ENCODE measurements at regions not wholly inside any gene's neighbourhood (a gene's known extent, or its start where the extent isn't known, plus 50 kb on each side); places are given as distances from the start of the nearest gene placed in this dataset.

DNA sequence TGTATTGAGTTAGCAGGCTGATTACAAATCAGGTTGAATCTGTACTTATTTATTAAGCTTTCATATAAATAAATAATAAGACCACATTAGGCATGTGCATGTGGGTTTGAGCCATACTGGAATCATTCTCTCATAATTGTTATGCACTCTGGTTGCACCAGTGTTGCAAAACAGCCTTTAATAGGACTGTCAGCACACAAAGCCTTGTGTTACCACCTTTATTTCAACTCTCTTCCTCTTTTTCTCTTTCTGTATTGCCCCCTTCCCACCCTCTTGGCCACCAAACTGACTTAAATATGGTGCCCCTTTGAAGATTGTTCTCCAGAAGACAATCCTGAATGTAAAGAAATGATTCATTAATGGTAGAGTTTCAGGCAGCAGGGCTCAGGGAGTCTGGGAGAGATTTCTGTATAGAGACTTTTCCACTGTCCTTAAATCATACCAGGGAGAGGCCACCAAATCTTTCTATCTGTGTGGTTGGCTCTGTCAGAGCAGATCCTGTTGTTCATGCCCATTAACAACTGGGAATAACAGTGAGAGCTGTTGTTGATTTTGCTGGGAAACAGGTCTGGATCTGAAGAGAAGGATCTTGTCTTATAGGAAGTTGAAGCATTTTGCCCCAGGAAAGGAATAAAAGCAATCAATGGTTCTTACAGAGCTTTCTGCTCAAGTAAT lies 131.6 kb upstream of the SOX4 start:
- TF ChIP-seq POLR2A (IDR thresholded peaks at IDR 0.05; ENCODE audit: low read depth, low read length) (no peak), TAF1 (IDR thresholded peaks at IDR 0.05; ENCODE audit: borderline replicate concordance, low read depth, low read length) (no peak), POLR2AphosphoS5 (IDR thresholded peaks at IDR 0.05; ENCODE audit: low read depth, low read length) (no peak)
